Fibroblast of gingiva (primary cell): ENCODE measurements at regions not wholly inside any gene's neighbourhood (a gene's known extent, or its start where the extent isn't known, plus 50 kb on each side); places are given as distances from the start of the nearest gene placed in this dataset.
A peak's percentile ranks its signal among the peaks of the same experiment; 100 is the strongest.

Source experiments
- DNase-seq: peaks from one replicate; pipeline ENCODE4 v3.0.0-alpha.2; 2011; ENCODE audit warnings: low read depth

GRCh38 chr3:153072856-153073255, 89.2 kb upstream of the RAP2B start:
- no peak for DNase-seq

- no peak for DNase-seq
Measured at GRCh38 chr3:153073636-153074035, 88.4 kb upstream of the RAP2B start.

DNA sequence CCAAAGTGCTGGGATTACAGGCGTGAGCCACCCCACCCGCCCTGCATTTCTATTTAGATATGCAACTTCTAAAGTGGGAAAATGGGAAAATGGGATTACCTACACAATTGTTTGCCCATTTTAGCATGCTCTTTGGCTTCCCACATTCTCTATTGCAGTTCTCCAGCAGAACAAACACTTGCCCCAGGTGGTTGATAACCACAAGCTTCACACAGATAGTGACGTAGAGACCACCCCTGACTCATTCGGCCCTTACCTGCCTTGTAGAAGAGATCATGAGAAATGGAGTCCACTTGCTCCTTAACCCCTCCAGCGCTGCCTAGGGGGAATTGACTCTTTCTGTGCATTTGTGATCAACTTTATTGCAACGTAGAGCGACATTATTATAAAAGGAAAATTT, 83.2 kb upstream of the RAP2B start:
- DNase-seq: no peak

DNA sequence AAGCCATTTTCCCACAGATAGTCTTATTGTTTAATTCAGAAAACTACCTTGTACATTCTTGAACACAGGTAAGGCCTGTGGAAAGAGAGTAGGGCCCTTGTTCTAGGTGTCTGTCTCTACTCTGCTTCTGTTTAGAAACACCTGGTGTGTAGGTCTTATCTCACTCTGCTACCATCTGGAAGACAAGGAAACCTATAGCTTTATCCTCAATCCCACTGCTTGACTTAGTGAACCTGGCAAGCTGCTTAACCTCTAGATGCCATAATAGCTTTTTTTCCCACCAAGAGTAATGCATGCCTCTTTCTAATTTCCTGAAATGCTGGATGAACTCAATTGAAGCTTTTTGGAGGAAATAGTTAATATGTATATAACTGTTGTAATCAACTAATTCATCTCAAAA, 82.6 kb upstream of the RAP2B start:
- no peak for DNase-seq

DNA sequence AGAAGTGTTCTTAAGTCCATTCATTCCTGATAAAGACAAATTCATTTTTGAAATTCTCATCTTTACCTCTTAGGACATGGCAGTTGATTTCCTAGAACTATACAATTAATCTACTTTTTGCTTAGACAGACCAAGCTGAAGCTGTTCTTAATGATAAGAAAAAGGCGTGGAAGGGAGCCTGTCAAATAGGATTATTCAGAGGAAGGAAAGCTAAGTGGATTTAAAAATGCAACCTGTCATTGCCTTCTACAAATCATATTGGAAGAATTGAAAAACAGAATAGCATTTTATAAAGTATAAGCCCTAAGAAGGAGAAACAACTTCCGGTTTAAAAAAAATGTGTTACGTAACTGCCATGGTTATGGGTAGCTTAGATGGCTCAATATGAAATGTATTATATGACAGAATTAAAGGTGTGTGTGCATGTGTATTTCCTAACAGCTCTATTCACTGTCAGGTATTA, 81.2 kb upstream of the RAP2B start:
- no peak for DNase-seq

- no peak for DNase-seq
Measured at GRCh38 chr3:153084431-153084830, 77.6 kb upstream of the RAP2B start.

DNA sequence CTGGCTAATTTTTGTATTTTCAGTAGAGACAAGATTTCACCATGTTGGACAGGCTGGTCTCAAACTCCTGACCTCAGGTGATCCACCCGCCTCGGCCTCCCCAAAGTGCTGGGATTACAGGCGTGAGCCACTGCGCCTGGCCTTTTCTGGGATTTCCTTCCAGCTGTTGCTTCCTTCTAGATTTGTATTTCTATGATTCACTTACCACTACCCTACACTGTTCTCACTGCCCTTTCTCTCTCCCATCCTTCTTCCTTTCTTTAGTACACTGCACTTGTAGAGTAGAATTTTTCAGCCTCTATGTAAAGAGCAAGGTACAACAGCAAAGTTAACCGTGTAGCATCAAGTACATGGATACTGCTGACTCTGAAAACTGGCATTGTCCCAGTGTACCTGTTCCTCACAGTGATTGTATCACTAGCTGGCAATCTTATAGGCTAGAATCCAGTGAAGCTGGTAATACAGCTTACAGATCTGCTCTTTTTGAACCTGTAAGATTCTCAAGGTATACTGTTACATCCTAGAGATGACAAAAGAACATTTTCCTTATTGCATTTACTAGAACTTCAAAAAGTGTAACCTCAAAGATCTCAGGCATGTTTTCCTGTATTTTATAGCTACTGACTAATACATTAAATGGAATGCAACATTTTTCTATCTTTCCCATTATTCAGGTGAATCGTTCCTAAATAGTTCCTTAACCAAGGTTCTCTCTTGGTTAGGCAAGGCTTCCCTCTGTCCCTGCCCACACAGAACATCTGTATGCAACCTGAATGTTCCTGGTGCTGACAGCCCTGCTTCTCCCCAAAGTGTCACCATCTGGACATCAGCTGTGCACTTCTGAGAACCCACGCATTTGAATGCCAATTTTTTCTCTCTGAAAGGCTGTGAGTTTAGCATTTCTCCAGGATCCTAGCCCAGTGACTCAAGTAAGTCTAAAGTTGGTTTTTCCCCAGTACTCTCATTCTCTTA, 74.1 kb upstream of the RAP2B start:
- DNase-seq: peak; percentile 80

DNA sequence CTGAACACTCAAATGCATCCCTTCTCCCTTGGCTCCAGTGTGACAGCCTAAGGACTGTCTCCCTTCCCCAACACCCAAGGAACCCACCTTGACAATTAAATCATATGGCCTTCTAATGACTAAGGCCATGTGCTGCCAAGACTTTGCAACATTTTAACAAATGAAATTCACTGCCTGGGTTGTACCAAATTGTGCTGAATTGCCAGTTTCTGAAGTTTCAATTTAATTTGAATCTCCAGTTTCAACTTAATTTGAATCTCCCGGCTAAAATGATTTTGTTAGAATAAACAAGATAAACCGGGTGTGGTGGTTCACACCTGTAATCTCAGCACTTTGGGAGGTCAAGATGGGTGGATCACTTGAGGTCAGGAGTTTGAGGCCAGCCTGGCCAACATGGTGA, 72.4 kb upstream of the RAP2B start:
- DNase-seq: no peak

DNA sequence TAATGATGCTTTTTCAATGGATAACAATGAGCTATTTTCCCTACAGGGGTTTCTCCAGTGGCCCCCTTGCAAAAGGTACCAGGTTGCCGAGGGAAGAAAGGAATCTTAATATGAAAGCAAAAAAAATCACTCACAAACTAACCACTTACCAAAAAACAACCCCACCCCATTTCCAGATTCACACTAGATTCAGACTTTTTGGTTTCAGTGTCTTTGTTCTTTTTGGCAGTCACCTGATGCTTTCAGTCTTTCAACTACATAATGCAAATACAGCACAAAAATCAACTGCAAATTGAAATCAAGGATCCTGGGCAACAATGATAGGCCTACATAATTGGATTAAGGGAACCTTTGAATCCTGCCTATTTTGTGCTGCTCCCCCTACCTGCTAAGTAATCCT, 71.1 kb upstream of the RAP2B start:
- DNase-seq: no peak

DNA sequence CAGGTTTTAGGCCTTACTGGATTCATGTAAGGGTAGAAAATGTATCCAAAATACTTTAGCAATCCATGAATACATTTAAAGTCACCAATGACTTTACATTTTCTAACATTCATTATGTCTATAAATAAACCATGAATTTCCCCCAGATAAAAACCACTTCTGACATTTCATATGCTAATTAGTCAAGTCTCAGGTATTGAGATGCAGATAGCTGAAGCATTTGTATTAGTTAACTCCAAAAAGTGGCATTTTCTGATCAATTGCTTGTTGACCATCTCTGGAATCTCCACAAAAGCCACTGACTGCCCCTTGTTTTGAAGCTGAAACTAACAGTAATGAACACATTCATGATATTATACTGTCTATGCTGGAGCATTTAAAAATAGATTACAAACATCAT, 68.4 kb upstream of the RAP2B start:
- no peak for DNase-seq

DNA sequence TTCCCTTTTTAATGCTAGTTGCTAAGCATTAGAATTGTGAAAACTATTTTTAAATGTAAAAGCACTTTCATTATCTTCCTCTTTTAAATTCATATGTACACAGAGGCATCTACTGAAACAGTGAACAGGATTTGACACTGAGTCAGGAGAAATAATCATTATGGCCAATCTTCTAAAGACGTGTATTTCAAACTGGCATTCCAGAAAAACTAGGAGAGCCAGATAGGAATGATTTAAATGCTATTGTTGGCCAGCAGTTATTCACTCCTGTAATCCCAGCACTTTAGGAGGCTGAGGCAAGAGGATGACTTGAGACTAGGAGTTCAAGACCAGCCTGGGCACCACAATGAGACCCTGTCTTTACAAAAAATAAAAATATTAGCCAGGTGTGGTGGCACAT, 67.6 kb upstream of the RAP2B start:
- no peak for DNase-seq

- no peak for DNase-seq
Measured at GRCh38 chr3:153095441-153095840, 66.6 kb upstream of the RAP2B start.

DNA sequence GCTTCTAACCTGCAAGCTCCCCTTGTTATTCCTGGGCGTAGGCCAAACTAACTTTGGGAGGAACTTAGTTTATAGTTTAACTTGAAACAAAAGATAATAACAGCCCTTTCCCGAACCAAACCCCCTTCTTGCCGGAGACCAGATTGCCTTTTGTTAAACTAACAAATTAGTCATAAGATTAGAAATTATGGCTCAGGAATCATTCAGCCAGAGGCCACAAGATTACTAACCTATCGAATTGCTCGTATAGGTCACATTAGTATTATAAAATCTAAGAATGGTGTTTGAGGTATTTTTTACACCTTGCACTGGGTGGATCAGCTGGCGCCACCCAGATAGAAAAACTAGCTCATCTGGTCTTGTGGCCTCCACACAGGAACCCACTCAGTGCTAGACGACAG, 65.3 kb upstream of the RAP2B start:
- no peak for DNase-seq

- DNase-seq: no peak
Measured at GRCh38 chr3:153097213-153097612, 64.8 kb upstream of the RAP2B start.

- no peak for DNase-seq
Measured at GRCh38 chr3:153099131-153099530, 62.9 kb upstream of the RAP2B start.

DNA sequence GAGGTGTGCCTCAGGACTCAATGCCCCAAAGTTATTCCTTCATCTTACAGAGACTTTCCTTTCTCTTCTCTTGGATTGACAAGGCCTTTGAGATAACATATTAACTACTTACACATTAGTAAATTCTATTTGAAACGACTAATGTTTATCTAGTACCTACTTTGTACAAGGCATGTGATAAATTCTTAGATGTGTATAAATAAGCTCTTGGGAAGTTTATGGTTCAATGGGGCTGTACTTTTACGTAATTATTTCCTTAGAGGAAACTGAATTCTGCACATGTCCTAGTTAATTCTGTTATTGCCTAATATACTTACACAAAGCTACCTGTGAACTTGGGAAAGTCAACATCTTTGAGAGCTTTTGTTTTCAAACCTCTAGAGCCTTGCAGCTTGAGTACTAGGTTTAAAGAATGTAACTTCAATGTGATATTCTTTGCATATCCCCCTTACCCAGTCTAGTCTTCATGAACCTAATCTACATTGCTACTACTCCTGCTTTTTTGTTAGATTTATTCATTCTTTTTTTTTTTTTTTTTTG, 58.5 kb upstream of the RAP2B start:
- DNase-seq: no peak

DNA sequence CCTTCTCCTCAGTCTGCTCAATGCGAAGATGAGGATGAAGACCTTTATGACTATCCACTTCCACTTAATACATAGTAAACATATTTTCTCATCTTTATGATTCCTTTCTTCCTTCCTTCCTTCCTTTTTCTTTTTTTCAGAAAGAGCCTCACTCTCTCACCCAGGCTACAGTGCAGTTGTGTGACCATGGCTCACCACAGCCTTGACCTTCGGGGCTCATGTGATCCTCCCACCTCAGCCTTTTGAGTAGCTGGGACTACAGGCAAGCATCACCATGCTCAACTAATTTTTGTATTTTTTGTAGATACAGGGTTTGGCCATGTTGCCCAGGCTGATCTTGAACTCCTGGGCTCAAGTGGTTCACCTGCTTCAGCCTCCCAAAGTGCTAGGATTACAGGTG, 52.0 kb upstream of the RAP2B start:
- DNase-seq: no peak

- DNase-seq: peak; percentile 69
Measured at GRCh38 chr3:153111016-153111415, 51.0 kb upstream of the RAP2B start.
